ENCODE measurements at regions not wholly inside any gene's neighbourhood (a gene's known extent, or its start where the extent isn't known, plus 50 kb on each side); places are given as distances from the start of the nearest gene placed in this dataset.
"Not testable (repeated sequence)": the region's sequence is repeated elsewhere in the genome, so short reads cannot be mapped to it uniquely, and the experiment has no call there.

DNA sequence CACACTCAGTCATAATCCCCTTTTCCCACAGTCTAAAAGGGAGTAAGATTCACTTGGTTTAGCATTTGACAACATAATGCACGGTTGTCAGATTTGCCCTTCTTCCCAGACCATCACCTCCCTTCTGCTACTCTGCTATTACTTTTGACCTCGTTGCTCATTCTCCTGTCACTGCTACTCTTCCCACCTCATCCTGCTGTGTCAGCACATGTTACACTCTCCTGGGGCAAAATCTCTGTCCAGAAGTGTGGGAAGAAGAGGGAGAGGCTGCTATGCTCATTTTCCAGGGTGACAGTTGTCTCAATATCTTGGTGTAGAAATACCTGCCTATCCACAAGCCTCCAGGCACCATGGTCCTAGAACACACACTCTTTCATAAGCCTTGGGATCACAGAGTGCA lies 449.9 kb upstream of the PIK3R1 start:
- Histone ChIP-seq H3K23ac (ENCODE audit: insufficient read length, low read depth, low read length) (no peak overlapping the region), H3K4me2 (ENCODE audit: insufficient read depth, insufficient read length, low read length) (no peak overlapping the region), H3K23me2 (ENCODE audit: insufficient read length, low read depth, low read length, poor library complexity, severe bottlenecking) (no peaks in the 10 kb centered on the region), H3K4ac (ENCODE audit: low read depth, low read length) (no peak overlapping the region), H4K5ac (ENCODE audit: insufficient read length, low read depth, low read length) (no peak overlapping the region), H3K56ac (ENCODE audit: insufficient read length, low read depth, low read length) (no peak overlapping the region), H2BK12ac (ENCODE audit: insufficient read length, low read depth, low read length) (no peak overlapping the region), H2AFZ (ENCODE audit: low read length) (no peak overlapping the region), H4K8ac (replicated peaks; ENCODE audit: insufficient read length, low read depth, low read length) (no peak overlapping the region), H3K4me1 (ENCODE audit: insufficient read depth, low read length) (no peaks in the 10 kb centered on the region), H2BK120ac (ENCODE audit: low read depth, low read length, poor library complexity, severe bottlenecking) (no peak overlapping the region), H2BK15ac (ENCODE audit: low read depth, low read length) (no peak overlapping the region; the same call in 1 of the 2 replicates), H3K27ac (ENCODE audit: insufficient read length, low read depth, low read length) (no peak overlapping the region), H3T11ph (ENCODE audit: low read length) (no peak overlapping the region), H3K9ac (ENCODE audit: extremely low read depth, insufficient read length, low read length) (no peak overlapping the region), H2BK5ac (ENCODE audit: insufficient read length, low read length) (no peak overlapping the region), H3K79me1 (ENCODE audit: insufficient read depth, low read depth, low read length, poor library complexity, severe bottlenecking) (no peaks in the 10 kb centered on the region), H2AK5ac (ENCODE audit: insufficient read length, low read length) (no peak overlapping the region), H3K9me3 (ENCODE audit: control insufficient read depth, low read depth, low read length) (no peaks in the 10 kb centered on the region), H4K20me1 (ENCODE audit: control insufficient read depth, insufficient read depth, insufficient read length) (no peaks in the 10 kb centered on the region), H3K18ac (ENCODE audit: insufficient read length, low read depth, low read length) (no peak overlapping the region), H4K91ac (ENCODE audit: insufficient read length, low read depth, low read length) (no peak overlapping the region), H3K14ac (ENCODE audit: insufficient read depth, low read length) (no peak overlapping the region), H3K79me2 (ENCODE audit: insufficient read depth, low read length) (no peaks in the 10 kb centered on the region), H2BK20ac (ENCODE audit: low read depth, low read length, poor library complexity, severe bottlenecking) (no peak overlapping the region), H3K27me3 (ENCODE audit: insufficient read depth, low read length) (no peaks in the 10 kb centered on the region)
- Mint-ChIP-seq H3K4me3 (no peak overlapping the region), H3K36me3 (ENCODE audit: insufficient read depth in 1 of 3, low read depth in 3 of 3) (peaks cover 7 to 12% (median 9%) of the 10 kb centered on the region in 3 experiments; a peak in 6 of 7 replicates), H3K27ac (no peak overlapping the region), H3K9me3 (peaks cover 5 to 14% of the 10 kb centered on the region in 2 experiments; a peak in 4 of 5 replicates), H3K4me1 (peaks cover under 1 to 3% of the 10 kb centered on the region in 2 experiments), H3K27me3 (ENCODE audit: low read depth) (0 out of 2 replicates have a peak, but pooled peaks cover 1% of the 10 kb centered on the region)
- TF ChIP-seq, protein P1, sequence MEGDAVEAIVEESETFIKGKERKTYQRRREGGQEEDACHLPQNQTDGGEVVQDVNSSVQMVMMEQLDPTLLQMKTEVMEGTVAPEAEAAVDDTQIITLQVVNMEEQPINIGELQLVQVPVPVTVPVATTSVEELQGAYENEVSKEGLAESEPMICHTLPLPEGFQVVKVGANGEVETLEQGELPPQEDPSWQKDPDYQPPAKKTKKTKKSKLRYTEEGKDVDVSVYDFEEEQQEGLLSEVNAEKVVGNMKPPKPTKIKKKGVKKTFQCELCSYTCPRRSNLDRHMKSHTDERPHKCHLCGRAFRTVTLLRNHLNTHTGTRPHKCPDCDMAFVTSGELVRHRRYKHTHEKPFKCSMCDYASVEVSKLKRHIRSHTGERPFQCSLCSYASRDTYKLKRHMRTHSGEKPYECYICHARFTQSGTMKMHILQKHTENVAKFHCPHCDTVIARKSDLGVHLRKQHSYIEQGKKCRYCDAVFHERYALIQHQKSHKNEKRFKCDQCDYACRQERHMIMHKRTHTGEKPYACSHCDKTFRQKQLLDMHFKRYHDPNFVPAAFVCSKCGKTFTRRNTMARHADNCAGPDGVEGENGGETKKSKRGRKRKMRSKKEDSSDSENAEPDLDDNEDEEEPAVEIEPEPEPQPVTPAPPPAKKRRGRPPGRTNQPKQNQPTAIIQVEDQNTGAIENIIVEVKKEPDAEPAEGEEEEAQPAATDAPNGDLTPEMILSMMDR (conservative IDR thresholded peaks at IDR 0.05): no peak
- no peak for DNase-seq
- no CpG with 5 or more reads among the region's 2 CpGs for WGBS (ENCODE audit: extremely low coverage, insufficient read length, low lambda C conversion rate)

DNA sequence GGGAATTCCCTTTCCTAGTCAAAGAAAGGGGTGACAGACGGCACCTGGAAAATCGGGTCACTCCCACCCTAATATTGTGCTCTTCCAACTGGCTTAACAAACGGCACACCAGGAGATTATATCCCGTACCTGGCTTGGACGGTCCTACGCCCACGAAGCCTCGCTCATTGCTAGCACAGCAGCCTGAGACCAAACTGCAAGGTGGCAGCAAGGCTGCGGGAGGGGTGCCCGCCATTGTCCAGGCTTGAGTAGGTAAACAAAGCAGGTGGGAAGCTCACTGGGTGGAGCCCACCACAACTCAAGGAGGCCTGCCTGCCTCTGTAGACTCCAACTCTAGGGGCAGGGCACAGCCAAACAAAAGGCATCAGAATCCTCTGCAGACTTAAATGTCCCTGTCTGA lies 457.8 kb upstream of the PIK3R1 start:
- not testable (repeated sequence) for H2BK120ac ChIP-seq (ENCODE audit: low read depth, low read length, poor library complexity, severe bottlenecking); H4K91ac ChIP-seq (ENCODE audit: insufficient read length, low read depth, low read length); H3K4me2 ChIP-seq (ENCODE audit: insufficient read depth, insufficient read length, low read length); H2AK5ac ChIP-seq (ENCODE audit: insufficient read length, low read length); H2BK12ac ChIP-seq (ENCODE audit: insufficient read length, low read depth, low read length); H3K27me3 Mint-ChIP-seq (ENCODE audit: low read depth); H3K4me3 Mint-ChIP-seq; H3K56ac ChIP-seq (ENCODE audit: insufficient read length, low read depth, low read length); H3T11ph ChIP-seq (ENCODE audit: low read length); H3K79me2 ChIP-seq (ENCODE audit: insufficient read depth, low read length); H2AFZ ChIP-seq (ENCODE audit: low read length); H3K27me3 ChIP-seq (ENCODE audit: insufficient read depth, low read length); H4K8ac ChIP-seq (replicated peaks; ENCODE audit: insufficient read length, low read depth, low read length); H3K18ac ChIP-seq (ENCODE audit: insufficient read length, low read depth, low read length); H3K9ac ChIP-seq (ENCODE audit: extremely low read depth, insufficient read length, low read length); H4K5ac ChIP-seq (ENCODE audit: insufficient read length, low read depth, low read length); DNase-seq; H3K23me2 ChIP-seq (ENCODE audit: insufficient read length, low read depth, low read length, poor library complexity, severe bottlenecking); H3K27ac ChIP-seq (ENCODE audit: insufficient read length, low read depth, low read length); H3K4ac ChIP-seq (ENCODE audit: low read depth, low read length); H3K79me1 ChIP-seq (ENCODE audit: insufficient read depth, low read depth, low read length, poor library complexity, severe bottlenecking); H3K4me1 Mint-ChIP-seq; H3K4me1 ChIP-seq (ENCODE audit: insufficient read depth, low read length); H3K14ac ChIP-seq (ENCODE audit: insufficient read depth, low read length); H2BK15ac ChIP-seq (ENCODE audit: low read depth, low read length); H3K9me3 ChIP-seq (ENCODE audit: control insufficient read depth, low read depth, low read length); H4K20me1 ChIP-seq (ENCODE audit: control insufficient read depth, insufficient read depth, insufficient read length); H3K23ac ChIP-seq (ENCODE audit: insufficient read length, low read depth, low read length); H3K27ac Mint-ChIP-seq; H2BK5ac ChIP-seq (ENCODE audit: insufficient read length, low read length); H2BK20ac ChIP-seq (ENCODE audit: low read depth, low read length, poor library complexity, severe bottlenecking)
- H3K9me3 Mint-ChIP-seq: peaks cover 58 to 61% of the 10 kb centered on the region in 2 experiments
- no CpG with 5 or more reads among the region's 10 CpGs for WGBS (ENCODE audit: extremely low coverage, insufficient read length, low lambda C conversion rate)
- H3K36me3 Mint-ChIP-seq (ENCODE audit: insufficient read depth in 1 of 3, low read depth in 3 of 3): peaks cover 31 to 60% (median 40%) of the 10 kb centered on the region in 3 experiments
